ENCODE measurements at regions not wholly inside any gene's neighbourhood (a gene's known extent, or its start where the extent isn't known, plus 50 kb on each side); places are given as distances from the start of the nearest gene placed in this dataset.
A peak's percentile ranks its signal among the peaks of the same experiment; 100 is the strongest.

- peaks cover 19% of the 10 kb centered on the region for H3K4me1 Mint-ChIP-seq
- peak; percentile 67 for DNase-seq
- peaks cover 19% of the 10 kb centered on the region for H3K9me3 Mint-ChIP-seq
- peaks cover 6% of the 10 kb centered on the region for H3K27me3 Mint-ChIP-seq
- no peak overlapping the region for H3K4me3 Mint-ChIP-seq
- H3K36me3 Mint-ChIP-seq (ENCODE audit: low read depth): no peaks in the 10 kb centered on the region
- intact Hi-C loops (cut with micrococcal nuclease): no loop called here
- no peak overlapping the region for H3K27ac Mint-ChIP-seq
These were observed 289.2 kb downstream of the FBXW7 start for GRCh38 chr4:152246659-152247058.

- Mint-ChIP-seq H3K36me3 (ENCODE audit: low read depth) (no peaks in the 10 kb centered on the region), H3K9me3 (peaks cover 16% of the 10 kb centered on the region), H3K4me3 (no peak overlapping the region), H3K27me3 (peaks cover 6% of the 10 kb centered on the region), H3K27ac (no peak overlapping the region), H3K4me1 (peaks cover 19% of the 10 kb centered on the region)
- peak; percentile 25 for DNase-seq
- intact Hi-C loops (cut with micrococcal nuclease): no loop called here
These were observed 290.2 kb downstream of the FBXW7 start for GRCh38 chr4:152245680-152246079.

GRCh38 chr4:152244659-152245058 is 291.2 kb downstream of the FBXW7 start:
- Mint-ChIP-seq H3K4me1 (peaks cover 19% of the 10 kb centered on the region), H3K9me3 (peaks cover 14% of the 10 kb centered on the region), H3K27ac (no peak overlapping the region), H3K27me3 (peaks cover 6% of the 10 kb centered on the region), H3K4me3 (no peak overlapping the region), H3K36me3 (ENCODE audit: low read depth) (no peaks in the 10 kb centered on the region)
- peak; percentile 35 for DNase-seq
- intact Hi-C loops (cut with micrococcal nuclease): no loop called here

GRCh38 chr4:152243896-152244595 is 291.8 kb downstream of the FBXW7 start:
- H3K36me3 Mint-ChIP-seq (ENCODE audit: low read depth): no peaks in the 10 kb centered on the region
- peaks cover 6% of the 10 kb centered on the region for H3K27me3 Mint-ChIP-seq
- H3K4me3 Mint-ChIP-seq: no peak overlapping the region
- peaks cover 12% of the 10 kb centered on the region for H3K9me3 Mint-ChIP-seq
- peak; percentile 44 for DNase-seq
- H3K27ac Mint-ChIP-seq: no peak overlapping the region
- intact Hi-C loops (cut with micrococcal nuclease): no loop called here
- peaks cover 19% of the 10 kb centered on the region for H3K4me1 Mint-ChIP-seq

GRCh38 chr4:152243206-152243605 is 292.7 kb downstream of the FBXW7 start:
- Mint-ChIP-seq H3K36me3 (ENCODE audit: low read depth) (no peaks in the 10 kb centered on the region), H3K4me1 (peaks cover 19% of the 10 kb centered on the region), H3K9me3 (peaks cover 12% of the 10 kb centered on the region), H3K27me3 (peaks cover 6% of the 10 kb centered on the region), H3K4me3 (no peak overlapping the region), H3K27ac (no peak overlapping the region)
- peak; percentile 43 for DNase-seq
- intact Hi-C loops (cut with micrococcal nuclease): no loop called here

GRCh38 chr4:152240232-152240631 is 295.7 kb downstream of the FBXW7 start:
- DNase-seq: no peak
- no peaks in the 10 kb centered on the region for H3K36me3 Mint-ChIP-seq (ENCODE audit: low read depth)
- no peaks in the 10 kb centered on the region for H3K27me3 Mint-ChIP-seq
- peaks cover 10% of the 10 kb centered on the region for H3K4me1 Mint-ChIP-seq
- no peak overlapping the region for H3K4me3 Mint-ChIP-seq
- no peak overlapping the region for H3K27ac Mint-ChIP-seq
- intact Hi-C loops (cut with micrococcal nuclease): no loop called here
- peaks cover 10% of the 10 kb centered on the region for H3K9me3 Mint-ChIP-seq

GRCh38 chr4:152239216-152239615 is 296.7 kb downstream of the FBXW7 start:
- Mint-ChIP-seq H3K4me1 (peaks cover 10% of the 10 kb centered on the region), H3K4me3 (no peak overlapping the region), H3K27ac (no peak overlapping the region), H3K9me3 (peaks cover 16% of the 10 kb centered on the region), H3K27me3 (no peaks in the 10 kb centered on the region), H3K36me3 (ENCODE audit: low read depth) (no peaks in the 10 kb centered on the region)
- intact Hi-C loops (cut with micrococcal nuclease): no loop called here
- DNase-seq: peak; percentile 33

GRCh38 chr4:152236519-152237056 is 299.3 kb downstream of the FBXW7 start:
- H3K4me1 Mint-ChIP-seq: no peaks in the 10 kb centered on the region
- no peaks in the 10 kb centered on the region for H3K27me3 Mint-ChIP-seq
- H3K4me3 Mint-ChIP-seq: no peak overlapping the region
- H3K9me3 Mint-ChIP-seq: peaks cover 17% of the 10 kb centered on the region
- H3K27ac Mint-ChIP-seq: no peak overlapping the region
- intact Hi-C loops (cut with micrococcal nuclease): no loop called here
- DNase-seq: no peak
- H3K36me3 Mint-ChIP-seq (ENCODE audit: low read depth): no peaks in the 10 kb centered on the region

- no peaks in the 10 kb centered on the region for H3K4me1 Mint-ChIP-seq
- H3K9me3 Mint-ChIP-seq: peaks cover 17% of the 10 kb centered on the region
- H3K27ac Mint-ChIP-seq: no peak overlapping the region
- H3K27me3 Mint-ChIP-seq: no peaks in the 10 kb centered on the region
- no peak for DNase-seq
- no peaks in the 10 kb centered on the region for H3K36me3 Mint-ChIP-seq (ENCODE audit: low read depth)
- no peak overlapping the region for H3K4me3 Mint-ChIP-seq
- intact Hi-C loops (cut with micrococcal nuclease): no loop called here
These were observed 300.2 kb downstream of the FBXW7 start for GRCh38 chr4:152235718-152236117.

- Mint-ChIP-seq H3K27me3 (no peaks in the 10 kb centered on the region), H3K4me1 (no peaks in the 10 kb centered on the region), H3K27ac (no peak overlapping the region), H3K4me3 (no peak overlapping the region), H3K9me3 (peaks cover 17% of the 10 kb centered on the region), H3K36me3 (ENCODE audit: low read depth) (no peaks in the 10 kb centered on the region)
- DNase-seq: no peak
- intact Hi-C loops (cut with micrococcal nuclease): no loop called here
These were observed 301.3 kb downstream of the FBXW7 start for GRCh38 chr4:152234571-152234970.

GRCh38 chr4:152232271-152232670 is 303.6 kb downstream of the FBXW7 start:
- Mint-ChIP-seq H3K4me3 (no peak overlapping the region), H3K36me3 (ENCODE audit: low read depth) (no peaks in the 10 kb centered on the region), H3K4me1 (no peaks in the 10 kb centered on the region), H3K27ac (no peak overlapping the region), H3K9me3 (peaks cover 20% of the 10 kb centered on the region), H3K27me3 (no peaks in the 10 kb centered on the region)
- no peak for DNase-seq
- intact Hi-C loops (cut with micrococcal nuclease): no loop called here

- H3K9me3 Mint-ChIP-seq: peaks cover 17% of the 10 kb centered on the region
- H3K27me3 Mint-ChIP-seq: no peaks in the 10 kb centered on the region
- no peak for DNase-seq
- H3K36me3 Mint-ChIP-seq (ENCODE audit: low read depth): no peaks in the 10 kb centered on the region
- H3K4me1 Mint-ChIP-seq: no peaks in the 10 kb centered on the region
- H3K4me3 Mint-ChIP-seq: no peak overlapping the region
- intact Hi-C loops (cut with micrococcal nuclease): no loop called here
- no peak overlapping the region for H3K27ac Mint-ChIP-seq
These were observed 306.1 kb downstream of the FBXW7 start for GRCh38 chr4:152229782-152230289.

GRCh38 chr4:152225680-152226079 is 310.2 kb downstream of the FBXW7 start:
- Mint-ChIP-seq H3K27me3 (no peaks in the 10 kb centered on the region), H3K4me1 (peaks cover 5% of the 10 kb centered on the region), H3K27ac (no peak overlapping the region), H3K4me3 (no peak overlapping the region), H3K9me3 (peaks cover 7% of the 10 kb centered on the region), H3K36me3 (ENCODE audit: low read depth) (peaks cover 5% of the 10 kb centered on the region)
- no peak for DNase-seq
- intact Hi-C loops (cut with micrococcal nuclease): no loop called here

GRCh38 chr4:152224721-152225420 is 311.0 kb downstream of the FBXW7 start:
- Mint-ChIP-seq H3K27me3 (no peaks in the 10 kb centered on the region), H3K36me3 (ENCODE audit: low read depth) (peaks cover 6% of the 10 kb centered on the region), H3K4me3 (no peak overlapping the region), H3K4me1 (peaks cover 5% of the 10 kb centered on the region), H3K27ac (no peak overlapping the region), H3K9me3 (peaks cover 10% of the 10 kb centered on the region)
- no peak for DNase-seq
- intact Hi-C loops (cut with micrococcal nuclease): no loop called here
